Colonic mucosa (tissue), 4 donors: ENCODE measurements at regions not wholly inside any gene's neighbourhood (a gene's known extent, or its start where the extent isn't known, plus 50 kb on each side); places are given as distances from the start of the nearest gene placed in this dataset.

Source experiments
- DNase-seq: peaks from one replicate; pipeline ENCODE4 v3.0.0-alpha.2; 2020
- H3K27ac ChIP-seq: fragments of 200-600 bp; one replicate; pipeline ENCODE4 v1.8.0; 2021
- H3K27me3 ChIP-seq: fragments of 200-600 bp; one replicate; pipeline ENCODE4 v1.8.0; 2021
- H3K36me3 ChIP-seq: fragments of 200-600 bp; one replicate; pipeline ENCODE4 v1.8.0; 2021
- H3K4me1 ChIP-seq: fragments of 200-600 bp; one replicate; pipeline ENCODE4 v1.8.0; 2021; ENCODE audit warnings: mild to moderate bottlenecking
- H3K4me3 ChIP-seq: fragments of 200-600 bp; one replicate; pipeline ENCODE4 v1.8.0; 2021
- H3K9ac ChIP-seq, 2 donors: one replicate each; pipeline ENCODE4 v1.7.0; 2013; ENCODE audit warnings: control low read depth in 2 of 2, low read depth in 2 of 2, low read length in 2 of 2
- H3K9me3 ChIP-seq: fragments of 200-600 bp; one replicate; pipeline ENCODE4 v1.8.0; 2021
- CTCF ChIP-seq: fragments of 200-600 bp; IDR thresholded peaks from one replicate; pipeline ENCODE4 v1.8.0; 2022; ENCODE audit warnings: antibody characterized with exemption, mild to moderate bottlenecking
- intact Hi-C: fragments of 100-400 bp; cut with DNase I; formaldehyde crosslinking; loops from one replicate; pipeline ENCODE4 v1.14.1; 2022
- donor health status: healthy.
- donor health status: DM: no; HTN: no; CAD: no.
- donor health status: DM: no; HTN: no; CAD: no.

GRCh38 chr1:87497380-87498203, 168.9 kb downstream of the LMO4 start:
- intact Hi-C loops: no loop called here

GRCh38 chr1:87501738-87502137, 173.1 kb downstream of the LMO4 start:
- no peak for TF ChIP-seq CTCF
- Histone ChIP-seq H3K36me3 (no peaks in the 10 kb centered on the region), H3K27ac (no peak overlapping the region), H3K9me3 (no peaks in the 10 kb centered on the region), H3K27me3 (no peaks in the 10 kb centered on the region), H3K4me1 (no peaks in the 10 kb centered on the region), H3K4me3 (no peak overlapping the region), H3K9ac (no peak overlapping the region)
- no peak for DNase-seq
- intact Hi-C loops: no loop called here

More at GRCh38 chr1:87497380-87498203, 168.9 kb downstream of the LMO4 start:
- no peaks in the 10 kb centered on the region for H3K36me3 ChIP-seq
- no peaks in the 10 kb centered on the region for H3K27me3 ChIP-seq
- TF ChIP-seq CTCF: no peak
- no peak for DNase-seq
- no peaks in the 10 kb centered on the region for H3K9me3 ChIP-seq
- H3K27ac ChIP-seq: no peak overlapping the region
- H3K9ac ChIP-seq: no peak overlapping the region
- H3K4me3 ChIP-seq: no peak overlapping the region
- no peaks in the 10 kb centered on the region for H3K4me1 ChIP-seq

- Histone ChIP-seq H3K9me3 (no peaks in the 10 kb centered on the region), H3K4me1 (no peaks in the 10 kb centered on the region), H3K27ac (no peak overlapping the region)
Observed at GRCh38 chr1:87505391-87505983, 176.8 kb downstream of the LMO4 start.

GRCh38 chr1:87506147-87506546, 177.5 kb downstream of the LMO4 start:
- Histone ChIP-seq H3K9me3 (no peaks in the 10 kb centered on the region), H3K4me3 (no peak overlapping the region), H3K27ac (no peak overlapping the region), H3K27me3 (no peaks in the 10 kb centered on the region), H3K4me1 (no peaks in the 10 kb centered on the region), H3K9ac (no peak overlapping the region), H3K36me3 (no peaks in the 10 kb centered on the region)
- no peak for DNase-seq
- intact Hi-C loops: no loop called here
- TF ChIP-seq CTCF: no peak

More at GRCh38 chr1:87505391-87505983, 176.8 kb downstream of the LMO4 start:
- no peak overlapping the region for H3K9ac ChIP-seq
- no peaks in the 10 kb centered on the region for H3K27me3 ChIP-seq
- TF ChIP-seq CTCF: no peak
- H3K36me3 ChIP-seq: no peaks in the 10 kb centered on the region
- no peak overlapping the region for H3K4me3 ChIP-seq
- intact Hi-C loops: no loop called here
- DNase-seq: no peak

GRCh38 chr1:87508247-87508787, 179.6 kb downstream of the LMO4 start:
- TF ChIP-seq CTCF: no peak
- Histone ChIP-seq H3K9me3 (no peaks in the 10 kb centered on the region), H3K27ac (no peak overlapping the region), H3K9ac (no peak overlapping the region), H3K4me1 (no peaks in the 10 kb centered on the region), H3K36me3 (no peaks in the 10 kb centered on the region), H3K27me3 (no peaks in the 10 kb centered on the region), H3K4me3 (no peak overlapping the region)
- DNase-seq: no peak
- intact Hi-C loops: no loop called here
